Neural progenitor cell (in vitro differentiated cells): ENCODE measurements at regions not wholly inside any gene's neighbourhood (a gene's known extent, or its start where the extent isn't known, plus 50 kb on each side); places are given as distances from the start of the nearest gene placed in this dataset.

Experiments
- DNase-seq: peaks from one replicate; pipeline ENCODE4 v3.0.0-alpha.2; 2016; ENCODE audit warnings: low spot score
- H2AFZ ChIP-seq: fragments of 200-600 bp; sonication (generic); replicated peaks from 2 replicates; pipeline ENCODE4 v1.6.1; 2016; ENCODE audit warnings: antibody characterized with exemption
- H3F3A ChIP-seq: fragments of 200-600 bp; sonication (generic); 2 replicates; pipeline ENCODE4 v1.6.1; 2016; ENCODE audit warnings: antibody characterized with exemption, low read depth
- H3K27ac ChIP-seq: fragments of 200-600 bp; sonication (generic); 2 replicates; pipeline ENCODE4 v1.5.1; 2016; ENCODE audit warnings: mild to moderate bottlenecking
- H3K27me3 ChIP-seq: fragments of 200-600 bp; sonication (generic); 2 replicates; pipeline ENCODE4 v1.6.1; 2016; ENCODE audit warnings: mild to moderate bottlenecking, moderate library complexity
- H3K36me3 ChIP-seq: fragments of 200-600 bp; sonication (generic); 2 replicates; pipeline ENCODE4 v1.5.1; 2016
- H3K4me1 ChIP-seq: fragments of 200-600 bp; sonication (generic); 2 replicates; pipeline ENCODE4 v1.6.1; 2016; ENCODE audit warnings: mixed run types
- H3K4me2 ChIP-seq: fragments of 200-600 bp; sonication (generic); 2 replicates; pipeline ENCODE4 v1.6.1; 2016
- H3K4me3 ChIP-seq: fragments of 200-600 bp; sonication (generic); 2 replicates; pipeline ENCODE4 v1.5.1; 2016
- H3K79me2 ChIP-seq: fragments of 200-600 bp; sonication (generic); 2 replicates; pipeline ENCODE4 v1.6.1; 2016; ENCODE audit warnings: low read depth
- H3K9ac ChIP-seq: fragments of 200-600 bp; sonication (generic); 2 replicates; pipeline ENCODE4 v1.6.1; 2016
- H3K9me3 ChIP-seq: fragments of 200-600 bp; sonication (generic); 2 replicates; pipeline ENCODE4 v1.5.1; 2016; ENCODE audit warnings: low read depth
- H4K20me1 ChIP-seq: fragments of 200-600 bp; sonication (generic); 2 replicates; pipeline ENCODE4 v1.6.1; 2016; ENCODE audit warnings: low read depth
- H3K27ac Mint-ChIP-seq: 3 replicates; pipeline ENCODE4 v1.8.0; 2021; ENCODE audit warnings: mixed read lengths
- H3K27me3 Mint-ChIP-seq: 2 replicates; pipeline ENCODE4 v1.8.0; 2022; ENCODE audit warnings: low read depth, mild to moderate bottlenecking, inconsistent platforms, moderate library complexity, mixed read lengths; ENCODE audit not compliant: insufficient read depth
- H3K36me3 Mint-ChIP-seq: 3 replicates; pipeline ENCODE4 v1.8.0; 2021; ENCODE audit warnings: mixed read lengths
- H3K4me1 Mint-ChIP-seq: 3 replicates; pipeline ENCODE4 v1.8.0; 2021; ENCODE audit warnings: mixed read lengths
- H3K4me3 Mint-ChIP-seq: 3 replicates; pipeline ENCODE4 v1.8.0; 2021; ENCODE audit warnings: mild to moderate bottlenecking, moderate library complexity, mixed read lengths
- H3K9me3 Mint-ChIP-seq: 3 replicates; pipeline ENCODE4 v1.8.0; 2020; ENCODE audit warnings: mixed read lengths
- CTCF ChIP-seq: fragments of 200-600 bp; sonication (generic); IDR thresholded peaks from 2 replicates; pipeline ENCODE4 v1.5.1; 2017; ENCODE audit warnings: antibody characterized with exemption, mild to moderate bottlenecking
- EZH2 ChIP-seq: fragments of 200-600 bp; sonication (generic); IDR thresholded peaks from 2 replicates; pipeline ENCODE4 v1.6.1; 2017; ENCODE audit warnings: antibody characterized with exemption, mild to moderate bottlenecking, moderate library complexity
- EZH2phosphoT487 ChIP-seq: fragments of 200-600 bp; sonication (generic); IDR thresholded peaks from 2 replicates; pipeline ENCODE4 v1.6.1; 2017; ENCODE audit warnings: antibody characterized with exemption

GRCh38 chr14:101217616-101218371 lies 314.3 kb upstream of the RTL1 start:
- Histone ChIP-seq H3K4me2 (no peak overlapping the region), H4K20me1 (no peaks in the 10 kb centered on the region), H3K9ac (no peak overlapping the region), H3K9me3 (no peaks in the 10 kb centered on the region), H3K27ac (no peak overlapping the region), H3K4me3 (no peak overlapping the region), H3K36me3 (no peaks in the 10 kb centered on the region), H2AFZ (no peak overlapping the region), H3K27me3 (no peaks in the 10 kb centered on the region), H3F3A (peaks cover 10% of the 10 kb centered on the region), H3K4me1 (peaks cover 9% of the 10 kb centered on the region), H3K79me2 (no peaks in the 10 kb centered on the region)
- Mint-ChIP-seq H3K27ac (no peak overlapping the region), H3K9me3 (peaks cover 33% of the 10 kb centered on the region), H3K36me3 (peaks cover 3% of the 10 kb centered on the region), H3K27me3 (peaks cover 7% of the 10 kb centered on the region), H3K4me1 (peaks cover 25% of the 10 kb centered on the region), H3K4me3 (no peak overlapping the region)
- DNase-seq: no peak
- TF ChIP-seq EZH2: no peak
- no peak for TF ChIP-seq EZH2phosphoT487

GRCh38 chr14:101219896-101220703 lies 316.6 kb upstream of the RTL1 start:
- Histone ChIP-seq H3K4me2 (no peak overlapping the region), H3F3A (peaks cover 28% of the 10 kb centered on the region), H3K79me2 (no peaks in the 10 kb centered on the region), H3K36me3 (no peaks in the 10 kb centered on the region), H3K4me3 (no peak overlapping the region), H3K9me3 (no peaks in the 10 kb centered on the region), H4K20me1 (no peaks in the 10 kb centered on the region), H3K27ac (no peak overlapping the region), H3K4me1 (peaks cover 32% of the 10 kb centered on the region), H3K27me3 (no peaks in the 10 kb centered on the region), H2AFZ (no peak overlapping the region), H3K9ac (no peak overlapping the region)
- Mint-ChIP-seq H3K4me1 (peaks cover 44% of the 10 kb centered on the region), H3K27me3 (peaks cover 17% of the 10 kb centered on the region), H3K9me3 (peaks cover 26% of the 10 kb centered on the region), H3K4me3 (no peak overlapping the region), H3K27ac (peak overlapping the region; percentile 71), H3K36me3 (peaks cover 2% of the 10 kb centered on the region)
- no peak for TF ChIP-seq EZH2phosphoT487
- no peak for TF ChIP-seq CTCF
- TF ChIP-seq EZH2: no peak
- no peak for DNase-seq

- Histone ChIP-seq H3K4me1 (peaks cover 35% of the 10 kb centered on the region), H3K79me2 (no peaks in the 10 kb centered on the region), H3K27me3 (no peaks in the 10 kb centered on the region), H3K4me3 (no peak overlapping the region), H3K27ac (no peak overlapping the region), H3K9ac (no peak overlapping the region), H3K9me3 (no peaks in the 10 kb centered on the region), H3F3A (peaks cover 28% of the 10 kb centered on the region), H4K20me1 (no peaks in the 10 kb centered on the region), H3K36me3 (no peaks in the 10 kb centered on the region), H2AFZ (no peak overlapping the region), H3K4me2 (no peak overlapping the region)
- Mint-ChIP-seq H3K27me3 (peaks cover 14% of the 10 kb centered on the region), H3K4me3 (no peak overlapping the region), H3K36me3 (peaks cover 2% of the 10 kb centered on the region), H3K9me3 (peaks cover 21% of the 10 kb centered on the region), H3K27ac (peak overlapping the region; percentile 96), H3K4me1 (peaks cover 49% of the 10 kb centered on the region)
- TF ChIP-seq EZH2phosphoT487 (no peak), CTCF (no peak), EZH2 (no peak)
- DNase-seq: no peak
Observed at GRCh38 chr14:101220921-101221510, 317.5 kb upstream of the RTL1 start.
